ENCODE measurements at regions not wholly inside any gene's neighbourhood (a gene's known extent, or its start where the extent isn't known, plus 50 kb on each side); places are given as distances from the start of the nearest gene placed in this dataset.

DNA sequence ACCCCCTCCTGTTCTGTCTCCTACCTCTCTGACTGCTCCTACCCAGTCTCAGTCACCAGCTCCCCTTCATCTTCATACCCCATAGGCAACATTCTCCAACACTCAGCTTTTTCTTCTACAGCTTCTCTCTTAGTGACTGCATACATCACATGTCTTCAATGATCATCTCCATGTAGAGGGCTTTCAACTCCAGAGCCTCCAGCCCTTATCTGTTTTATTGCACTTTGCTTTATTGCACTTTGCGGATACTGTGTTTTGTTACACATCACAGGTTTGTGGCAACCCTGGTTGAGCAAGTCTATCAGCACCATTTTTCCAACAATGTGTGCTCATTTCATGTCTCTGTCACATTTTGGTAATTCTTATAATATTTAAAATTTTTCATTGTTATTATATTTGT, 230.7 kb downstream of the DEPDC1B start:
- no peak overlapping the region for H3K9ac ChIP-seq (ENCODE audit: low read length)
- H3K4me1 ChIP-seq (ENCODE audit: control insufficient read depth, insufficient read depth, low read depth, low read length), result no peaks in the 10 kb centered on the region
- 67% methylated on average over 1 of the region's 1 CpG for WGBS
- no peak overlapping the region for H2BK12ac ChIP-seq (ENCODE audit: low read length in 2 of 2)
- no peak overlapping the region for H2AFZ ChIP-seq (ENCODE audit: low read depth, low read length)
- no peaks in the 10 kb centered on the region for H3K27me3 ChIP-seq (ENCODE audit: control insufficient read depth in 1 of 2, insufficient read depth in 1 of 2, low read length in 2 of 2)
- no peak overlapping the region for H3K4ac ChIP-seq (ENCODE audit: low read depth in 1 of 2, low read length in 2 of 2)
- no peak overlapping the region for H2AK5ac ChIP-seq (ENCODE audit: low read length, severe bottlenecking)
- no peak overlapping the region for H3K23ac ChIP-seq (ENCODE audit: low read length in 2 of 2)
- H2BK5ac ChIP-seq (ENCODE audit: low read depth, low read length, poor library complexity, severe bottlenecking), result no peak overlapping the region
- H3K9me3 ChIP-seq (ENCODE audit: control insufficient read depth, low read length), result peaks cover 7% of the 10 kb centered on the region
- no peak overlapping the region for H4K91ac ChIP-seq (ENCODE audit: low read length)
- DNase-seq, result no peak
- no peaks in the 10 kb centered on the region for H3K79me1 ChIP-seq (replicated peaks; ENCODE audit: low read length, poor library complexity, severe bottlenecking)
- no peak overlapping the region for H3K14ac ChIP-seq (ENCODE audit: low read length in 2 of 2)
- no peak overlapping the region for H2BK120ac ChIP-seq (ENCODE audit: low read depth, low read length)
- no peak overlapping the region for H3K18ac ChIP-seq (ENCODE audit: low read depth in 1 of 2, low read length in 2 of 2)
- H3K27ac ChIP-seq (ENCODE audit: low read length, poor library complexity, severe bottlenecking), result no peak overlapping the region
- H4K8ac ChIP-seq (ENCODE audit: low read length), result no peak overlapping the region
- no peak overlapping the region for H3K4me3 ChIP-seq (ENCODE audit: insufficient read depth in 1 of 2, low read depth in 1 of 2, low read length in 2 of 2)
- H3K4me2 ChIP-seq (ENCODE audit: low read length, poor library complexity, severe bottlenecking), result no peak overlapping the region
- H2BK15ac ChIP-seq (ENCODE audit: low read depth, poor library complexity, severe bottlenecking), result no peak overlapping the region
- H3K36me3 ChIP-seq (ENCODE audit: control insufficient read depth in 1 of 2, insufficient read depth in 2 of 2, low read depth in 1 of 2, low read length in 2 of 2), result no peaks in the 10 kb centered on the region

GRCh38 chr5:60463179-60463868, 236.6 kb downstream of the DEPDC1B start:
- Histone ChIP-seq H3K18ac (ENCODE audit: low read depth in 1 of 2, low read length in 2 of 2) (peak overlapping the region in 1 of 2 experiments; percentile 68), H3K4me1 (ENCODE audit: control insufficient read depth, insufficient read depth, low read depth, low read length) (no peaks in the 10 kb centered on the region), H3K4me3 (ENCODE audit: insufficient read depth in 1 of 2, low read depth in 1 of 2, low read length in 2 of 2) (no peak overlapping the region), H2AK5ac (ENCODE audit: low read length, severe bottlenecking) (no peak overlapping the region), H3K27ac (ENCODE audit: low read length, poor library complexity, severe bottlenecking) (no peak overlapping the region), H3K14ac (ENCODE audit: low read length in 2 of 2) (no peak overlapping the region), H3K9ac (ENCODE audit: low read length) (no peak overlapping the region), H4K91ac (ENCODE audit: low read length) (peak overlapping the region; percentile 39), H2BK15ac (ENCODE audit: low read depth, poor library complexity, severe bottlenecking) (no peak overlapping the region), H3K4me2 (ENCODE audit: low read length, poor library complexity, severe bottlenecking) (no peak overlapping the region), H3K23ac (ENCODE audit: low read length in 2 of 2) (no peak overlapping the region), H3K9me3 (ENCODE audit: control insufficient read depth, low read length) (no peaks in the 10 kb centered on the region), H2AFZ (ENCODE audit: low read depth, low read length) (no peak overlapping the region), H3K36me3 (ENCODE audit: control insufficient read depth in 1 of 2, insufficient read depth in 2 of 2, low read depth in 1 of 2, low read length in 2 of 2) (no peaks in the 10 kb centered on the region), H2BK5ac (ENCODE audit: low read depth, low read length, poor library complexity, severe bottlenecking) (no peak overlapping the region), H2BK120ac (ENCODE audit: low read depth, low read length) (no peak overlapping the region), H2BK12ac (ENCODE audit: low read length in 2 of 2) (no peak overlapping the region), H3K27me3 (ENCODE audit: control insufficient read depth in 1 of 2, insufficient read depth in 1 of 2, low read length in 2 of 2) (no peaks in the 10 kb centered on the region), H4K8ac (ENCODE audit: low read length) (no peak overlapping the region), H3K4ac (ENCODE audit: low read depth in 1 of 2, low read length in 2 of 2) (no peak overlapping the region), H3K79me1 (replicated peaks; ENCODE audit: low read length, poor library complexity, severe bottlenecking) (no peaks in the 10 kb centered on the region)
- peak; percentile 96 for DNase-seq
- 25% methylated on average over 4 of the region's 5 CpGs for WGBS

- H2AFZ ChIP-seq (ENCODE audit: low read depth, low read length), result no peak overlapping the region
- H3K36me3 ChIP-seq (ENCODE audit: control insufficient read depth in 1 of 2, insufficient read depth in 2 of 2, low read depth in 1 of 2, low read length in 2 of 2), result no peaks in the 10 kb centered on the region
- H3K27me3 ChIP-seq (ENCODE audit: control insufficient read depth in 1 of 2, insufficient read depth in 1 of 2, low read length in 2 of 2), result no peaks in the 10 kb centered on the region
- no peak overlapping the region for H3K4me2 ChIP-seq (ENCODE audit: low read length, poor library complexity, severe bottlenecking)
- H3K4me1 ChIP-seq (ENCODE audit: control insufficient read depth, insufficient read depth, low read depth, low read length), result no peaks in the 10 kb centered on the region
- H2BK15ac ChIP-seq (ENCODE audit: low read depth, poor library complexity, severe bottlenecking), result no peak overlapping the region
- no peaks in the 10 kb centered on the region for H3K9me3 ChIP-seq (ENCODE audit: control insufficient read depth, low read length)
- no peak overlapping the region for H2BK120ac ChIP-seq (ENCODE audit: low read depth, low read length)
- WGBS, result 95% methylated on average over 7 of the region's 7 CpGs
- H3K9ac ChIP-seq (ENCODE audit: low read length), result no peak overlapping the region
- no peak overlapping the region for H2BK12ac ChIP-seq (ENCODE audit: low read length in 2 of 2)
- no peak overlapping the region for H3K4me3 ChIP-seq (ENCODE audit: insufficient read depth in 1 of 2, low read depth in 1 of 2, low read length in 2 of 2)
- no peak overlapping the region for H2AK5ac ChIP-seq (ENCODE audit: low read length, severe bottlenecking)
- peak overlapping the region in 1 of 2 experiments; percentile 21 for H3K18ac ChIP-seq (ENCODE audit: low read depth in 1 of 2, low read length in 2 of 2)
- DNase-seq, result no peak
- no peak overlapping the region for H3K14ac ChIP-seq (ENCODE audit: low read length in 2 of 2)
- no peak overlapping the region for H4K91ac ChIP-seq (ENCODE audit: low read length)
- H3K79me1 ChIP-seq (replicated peaks; ENCODE audit: low read length, poor library complexity, severe bottlenecking), result no peaks in the 10 kb centered on the region
- H3K23ac ChIP-seq (ENCODE audit: low read length in 2 of 2), result no peak overlapping the region
- H3K27ac ChIP-seq (ENCODE audit: low read length, poor library complexity, severe bottlenecking), result no peak overlapping the region
- H4K8ac ChIP-seq (ENCODE audit: low read length), result no peak overlapping the region
- H3K4ac ChIP-seq (ENCODE audit: low read depth in 1 of 2, low read length in 2 of 2), result no peak overlapping the region
- no peak overlapping the region for H2BK5ac ChIP-seq (ENCODE audit: low read depth, low read length, poor library complexity, severe bottlenecking)
Observed at GRCh38 chr5:60458666-60459065, 241.3 kb downstream of the DEPDC1B start.

- DNase-seq, result no peak
- H3K36me3 ChIP-seq (ENCODE audit: control insufficient read depth in 1 of 2, insufficient read depth in 2 of 2, low read depth in 1 of 2, low read length in 2 of 2), result no peaks in the 10 kb centered on the region
- no peak overlapping the region for H3K18ac ChIP-seq (ENCODE audit: low read depth in 1 of 2, low read length in 2 of 2)
- H2BK120ac ChIP-seq (ENCODE audit: low read depth, low read length), result no peak overlapping the region
- H3K27me3 ChIP-seq (ENCODE audit: control insufficient read depth in 1 of 2, insufficient read depth in 1 of 2, low read length in 2 of 2), result no peaks in the 10 kb centered on the region
- H4K91ac ChIP-seq (ENCODE audit: low read length), result no peak overlapping the region
- no peak overlapping the region for H3K4ac ChIP-seq (ENCODE audit: low read depth in 1 of 2, low read length in 2 of 2)
- no peak overlapping the region for H2BK15ac ChIP-seq (ENCODE audit: low read depth, poor library complexity, severe bottlenecking)
- H3K4me2 ChIP-seq (ENCODE audit: low read length, poor library complexity, severe bottlenecking), result no peak overlapping the region
- no peak overlapping the region for H3K23ac ChIP-seq (ENCODE audit: low read length in 2 of 2)
- no peak overlapping the region for H2BK12ac ChIP-seq (ENCODE audit: low read length in 2 of 2)
- no peak overlapping the region for H3K9ac ChIP-seq (ENCODE audit: low read length)
- no peak overlapping the region for H2BK5ac ChIP-seq (ENCODE audit: low read depth, low read length, poor library complexity, severe bottlenecking)
- no peak overlapping the region for H3K4me3 ChIP-seq (ENCODE audit: insufficient read depth in 1 of 2, low read depth in 1 of 2, low read length in 2 of 2)
- no peak overlapping the region for H3K27ac ChIP-seq (ENCODE audit: low read length, poor library complexity, severe bottlenecking)
- H2AK5ac ChIP-seq (ENCODE audit: low read length, severe bottlenecking), result no peak overlapping the region
- H3K9me3 ChIP-seq (ENCODE audit: control insufficient read depth, low read length), result no peaks in the 10 kb centered on the region
- H3K79me1 ChIP-seq (replicated peaks; ENCODE audit: low read length, poor library complexity, severe bottlenecking), result no peaks in the 10 kb centered on the region
- no peaks in the 10 kb centered on the region for H3K4me1 ChIP-seq (ENCODE audit: control insufficient read depth, insufficient read depth, low read depth, low read length)
- H3K14ac ChIP-seq (ENCODE audit: low read length in 2 of 2), result no peak overlapping the region
- no peak overlapping the region for H4K8ac ChIP-seq (ENCODE audit: low read length)
- no peak overlapping the region for H2AFZ ChIP-seq (ENCODE audit: low read depth, low read length)
Observed at GRCh38 chr5:60457233-60457632, 242.7 kb downstream of the DEPDC1B start.
